CD4-positive, alpha-beta T cell treated with Interleukin-6 for 4 hours (primary cell): ENCODE measurements at regions not wholly inside any gene's neighbourhood (a gene's known extent, or its start where the extent isn't known, plus 50 kb on each side); places are given as distances from the start of the nearest gene placed in this dataset.

Experiments
- DNase-seq: peaks from one replicate; pipeline ENCODE4 v3.0.0-alpha.2; 2020; ENCODE audit warnings: mixed read lengths

DNA sequence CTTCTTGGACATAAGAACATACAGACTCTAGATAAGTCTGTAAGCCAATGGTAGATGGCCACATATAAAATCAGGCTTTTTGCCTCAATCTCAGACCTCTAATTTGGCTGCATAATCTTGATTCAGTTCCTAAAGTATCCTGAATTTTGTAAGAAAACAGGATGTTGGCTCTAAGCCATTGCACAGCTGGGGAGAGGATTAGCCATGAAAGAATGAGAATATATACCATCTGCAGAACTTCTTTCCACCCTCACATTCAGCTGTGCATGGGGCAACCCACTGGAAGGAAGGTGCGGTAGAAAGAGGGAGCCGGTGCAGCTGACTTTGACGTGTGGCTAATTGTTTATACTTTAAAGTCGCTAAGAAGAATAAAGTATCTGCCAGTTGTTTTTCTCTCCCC is 1061.6 kb upstream of the FAM98A start:
- DNase-seq: no peak

DNA sequence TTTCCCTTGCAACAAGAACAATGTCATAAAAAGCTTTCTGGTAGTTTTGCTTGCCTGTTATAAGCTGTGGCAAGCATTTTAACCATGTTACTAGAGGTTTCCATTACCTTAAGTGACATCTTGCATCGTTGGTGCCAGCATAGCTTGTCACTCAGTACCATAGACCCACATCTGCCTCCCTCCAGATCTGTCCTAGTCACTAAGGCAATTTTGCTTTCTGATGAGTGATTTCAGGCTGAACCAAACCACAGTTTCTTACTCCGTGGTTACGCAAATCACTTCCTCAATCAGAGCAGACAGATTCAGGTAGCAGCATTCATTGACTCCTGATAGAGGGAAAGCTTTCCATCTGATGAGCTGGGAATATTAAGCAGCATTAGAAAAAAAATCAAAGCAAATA is 1057.5 kb upstream of the FAM98A start:
- DNase-seq: no peak

DNA sequence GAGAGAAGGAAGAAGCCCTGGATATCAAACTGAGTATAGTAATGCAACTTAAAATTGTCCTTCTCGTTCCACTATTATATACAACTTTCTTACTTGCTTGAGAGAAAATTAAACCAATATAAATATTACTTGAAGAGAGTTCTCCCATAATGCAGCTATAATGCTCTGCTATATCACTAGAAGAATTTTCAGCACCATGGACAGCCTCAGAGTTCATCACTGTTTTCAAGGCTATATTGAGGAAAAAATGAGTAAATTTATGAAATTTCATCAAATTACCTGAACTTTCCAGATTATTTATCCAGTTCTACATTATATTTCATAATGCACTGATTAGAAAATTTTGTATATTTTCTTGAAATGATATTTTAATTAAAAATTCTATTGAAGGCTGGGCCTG is 1053.5 kb upstream of the FAM98A start:
- DNase-seq: no peak

DNA sequence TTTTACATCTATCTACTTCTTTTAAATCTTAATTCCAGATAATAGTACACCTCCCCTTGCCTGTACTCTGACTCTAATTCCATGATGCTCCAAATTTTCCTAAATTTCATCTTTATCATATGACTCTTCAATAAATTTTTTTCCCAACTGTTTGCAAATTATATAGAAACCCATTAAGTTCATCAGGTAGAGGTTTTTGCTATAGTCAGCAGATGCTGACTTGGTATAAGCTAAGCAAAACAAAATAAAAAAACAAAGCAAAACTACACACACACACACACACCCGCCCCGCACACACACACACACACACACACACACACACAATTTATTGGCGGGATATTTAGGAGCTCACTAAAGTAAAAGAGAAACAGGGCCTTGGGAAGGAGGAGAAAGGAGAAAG is 1047.8 kb upstream of the FAM98A start:
- no peak for DNase-seq

DNA sequence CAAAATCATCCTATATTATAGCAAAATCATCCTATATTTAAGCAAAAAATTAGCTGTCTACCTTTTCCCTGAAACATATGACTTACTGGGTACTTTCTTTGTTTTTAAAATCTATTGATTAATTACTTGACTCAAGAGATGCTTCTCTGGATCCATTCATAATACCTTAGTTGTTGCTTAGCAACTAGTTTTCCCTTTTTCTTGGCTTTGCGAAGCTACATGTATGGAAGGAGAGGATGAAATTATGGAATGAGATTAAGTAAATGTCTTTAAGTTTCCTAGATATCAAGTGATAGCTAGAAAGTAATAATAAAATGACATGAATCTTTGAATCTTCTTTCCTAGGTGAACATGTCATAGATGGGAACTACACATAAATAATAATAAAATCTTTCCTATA is 1033.2 kb upstream of the FAM98A start:
- no peak for DNase-seq

DNA sequence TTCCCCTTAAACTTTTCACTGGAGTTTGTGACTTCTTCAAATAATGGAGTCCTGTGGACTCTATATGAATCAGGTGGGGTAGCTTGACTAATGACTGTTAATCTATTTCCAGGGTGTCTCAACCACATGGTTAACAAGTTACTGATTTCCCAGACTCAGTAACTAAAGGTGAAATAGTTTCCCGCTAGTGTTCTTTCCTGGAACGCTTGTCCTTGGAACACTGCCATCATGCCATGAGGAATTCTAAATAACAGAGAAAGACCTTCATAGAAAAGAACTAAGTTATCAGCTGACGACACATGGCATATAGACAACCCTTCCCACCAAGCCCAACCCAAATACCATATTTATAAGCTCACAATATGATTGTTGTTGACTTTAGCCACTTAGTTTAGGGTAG is 1027.9 kb upstream of the FAM98A start:
- no peak for DNase-seq

DNA sequence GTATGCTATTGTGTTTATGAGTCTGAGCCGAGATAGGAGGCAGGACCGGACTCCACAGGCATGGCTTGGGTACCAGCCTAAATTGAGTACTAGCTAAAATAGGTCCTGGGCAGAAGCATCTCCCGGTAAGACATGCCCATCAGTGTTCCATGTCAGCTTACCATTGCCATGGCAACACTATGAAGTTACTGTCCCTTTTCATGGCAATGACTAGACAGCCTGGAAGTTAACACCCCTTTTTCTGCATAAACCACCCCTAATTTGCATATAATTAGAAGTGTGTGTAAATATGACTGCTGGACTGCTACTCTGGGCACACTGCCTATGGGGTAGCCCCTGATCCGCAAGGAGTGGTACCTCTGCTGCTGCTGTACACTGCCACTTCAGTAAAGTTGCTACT is 1005.1 kb upstream of the FAM98A start:
- DNase-seq: no peak

DNA sequence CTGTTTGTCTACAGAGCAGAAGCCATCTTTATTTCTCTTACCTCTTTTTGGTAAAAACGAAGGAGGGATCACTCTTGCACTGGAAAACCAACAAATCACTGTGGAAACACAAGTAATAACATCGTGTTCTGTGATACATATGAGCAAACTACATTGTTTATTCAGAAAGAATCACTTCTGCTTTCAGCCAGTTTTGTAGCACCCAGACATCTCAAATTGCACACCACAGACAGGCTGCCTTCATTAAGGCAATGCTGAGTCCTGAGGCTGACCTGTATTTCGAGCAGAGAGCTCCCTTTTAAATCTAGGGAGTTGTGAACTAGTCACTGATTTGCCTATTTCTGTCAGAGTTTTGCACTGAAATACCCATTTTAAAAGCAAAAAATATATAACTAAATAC is 1003.2 kb upstream of the FAM98A start:
- no peak for DNase-seq

DNA sequence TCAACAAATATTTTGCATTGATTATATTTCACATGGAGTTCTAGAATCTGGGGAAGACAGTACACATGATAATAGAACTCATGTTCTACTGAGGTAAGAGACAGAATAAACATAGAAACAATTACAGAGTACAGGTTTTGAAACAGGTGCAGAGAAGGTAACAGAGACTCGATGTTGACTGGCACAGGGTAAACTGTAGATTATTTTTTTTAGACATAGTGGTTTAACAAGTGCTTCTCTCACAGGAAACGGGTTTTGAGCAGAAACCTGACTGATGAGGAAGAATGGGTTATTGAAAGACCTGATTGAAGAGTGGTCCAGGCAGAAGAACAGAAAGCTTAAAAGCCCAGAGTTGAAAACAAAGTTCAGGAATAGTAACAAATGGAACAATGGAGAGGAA is 1002.5 kb upstream of the FAM98A start:
- DNase-seq: no peak

DNA sequence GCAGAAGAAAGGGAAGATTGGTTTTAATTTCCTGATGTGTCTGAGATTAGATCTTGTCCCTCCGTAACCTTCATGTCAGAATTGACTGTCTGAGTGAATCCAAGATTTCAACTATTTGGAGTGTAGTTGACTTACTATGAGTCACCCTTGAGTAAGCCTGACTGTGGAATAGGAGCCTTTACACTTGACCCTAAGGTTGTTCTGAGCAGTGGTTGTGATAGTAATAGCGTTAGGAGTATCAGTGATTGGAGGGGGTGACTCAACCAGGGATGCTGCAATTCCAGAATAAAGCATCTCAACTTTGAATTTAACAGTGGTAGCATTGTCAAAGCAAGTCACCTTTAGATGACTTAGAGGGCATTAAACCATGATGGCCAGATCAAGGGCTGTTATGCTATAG is 979.5 kb upstream of the FAM98A start:
- no peak for DNase-seq

DNA sequence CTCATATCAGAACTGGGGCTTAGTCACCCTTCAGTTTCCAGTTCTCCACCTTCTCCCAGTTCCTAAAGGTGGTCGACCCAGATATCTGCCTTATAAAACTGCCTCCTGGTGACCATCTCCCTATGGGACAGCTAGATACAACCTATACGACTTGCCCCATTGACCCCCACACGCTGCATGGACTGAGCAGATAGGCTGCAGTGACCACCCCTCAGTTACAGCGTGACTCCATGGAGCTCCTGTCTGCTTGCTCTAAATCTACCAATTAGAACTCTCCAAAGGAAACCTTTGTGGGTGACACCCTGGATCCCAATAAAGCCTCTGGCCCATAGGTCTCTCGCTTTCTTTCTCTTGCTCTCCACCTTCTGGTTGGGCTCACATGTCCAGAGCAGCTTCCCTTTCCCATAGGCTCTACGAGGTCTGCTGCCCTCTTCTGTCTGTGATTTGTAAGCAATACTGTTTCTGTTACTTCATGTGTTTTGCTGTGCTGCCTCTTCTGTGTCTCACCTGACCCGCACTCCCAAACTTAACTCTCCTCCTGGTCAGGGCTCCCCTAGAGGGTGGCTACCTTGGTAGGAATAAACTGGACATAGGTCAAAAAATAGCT is 971.3 kb upstream of the FAM98A start:
- no peak for DNase-seq

DNA sequence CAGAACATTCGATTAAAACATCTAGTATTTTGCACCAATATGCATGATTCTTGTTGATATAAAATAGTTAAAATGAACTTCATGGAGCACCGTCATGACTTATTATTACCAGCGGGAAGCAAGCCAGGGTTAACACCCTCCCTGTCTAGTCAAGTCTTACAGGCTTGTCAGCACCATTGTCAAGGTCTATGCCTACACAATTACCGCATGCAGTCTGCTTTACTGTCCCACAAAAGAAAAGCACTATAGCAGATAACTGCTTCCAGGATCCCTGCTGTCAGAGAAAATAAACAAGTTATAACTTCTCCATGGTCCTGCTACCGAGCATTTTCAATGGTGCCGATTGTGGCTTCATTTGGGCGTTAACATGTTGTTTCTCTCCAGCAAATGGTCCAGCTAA is 968.0 kb upstream of the FAM98A start:
- DNase-seq: no peak

DNA sequence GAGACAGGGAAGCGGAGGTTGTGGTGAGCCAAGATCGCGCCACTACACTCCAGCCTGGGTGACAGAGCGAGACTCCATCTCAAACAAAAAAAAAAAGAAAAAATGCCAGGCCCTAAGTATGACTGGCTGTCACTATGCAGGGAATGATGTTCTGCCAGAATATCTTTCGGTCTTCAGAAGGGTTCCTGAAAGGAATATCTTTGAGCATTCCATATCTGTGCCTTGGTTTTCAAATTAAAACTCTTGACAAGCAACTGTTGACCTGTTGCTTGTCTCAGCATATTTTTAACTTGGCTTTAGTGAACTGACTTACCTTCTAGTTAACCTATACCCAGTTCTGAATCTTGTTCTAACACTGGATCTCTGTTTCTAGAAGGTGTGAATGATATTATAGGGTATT is 953.2 kb upstream of the FAM98A start:
- no peak for DNase-seq

DNA sequence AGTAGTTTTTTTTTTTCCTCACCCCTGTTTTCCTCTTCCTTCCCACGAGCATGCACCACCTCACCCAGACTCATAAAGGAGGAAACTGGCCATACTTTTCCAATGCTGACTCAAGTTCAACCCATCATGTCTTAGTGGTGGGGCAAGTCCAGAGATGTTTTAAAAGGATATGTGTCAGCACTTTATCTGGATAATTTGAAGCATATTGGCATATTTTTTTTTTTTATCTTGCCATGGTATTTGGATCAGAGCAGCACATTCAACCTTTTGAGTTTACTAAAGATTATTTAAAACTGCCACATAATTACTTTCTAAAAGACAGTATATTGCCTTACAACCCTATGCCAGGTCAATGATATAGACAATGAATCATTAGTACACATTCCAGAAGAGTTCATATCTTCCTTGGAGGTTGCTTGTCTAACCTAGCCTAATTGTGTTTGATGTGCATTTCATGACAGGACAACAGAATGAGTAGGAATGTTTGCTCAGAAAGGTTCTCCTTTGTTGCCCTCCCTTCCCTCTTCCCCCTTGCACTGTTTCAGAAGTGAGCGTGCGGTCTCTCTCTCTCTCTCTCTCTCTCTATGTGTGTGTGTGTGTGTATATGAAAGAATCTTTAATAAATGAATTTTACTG is 950.7 kb upstream of the FAM98A start:
- DNase-seq: no peak

DNA sequence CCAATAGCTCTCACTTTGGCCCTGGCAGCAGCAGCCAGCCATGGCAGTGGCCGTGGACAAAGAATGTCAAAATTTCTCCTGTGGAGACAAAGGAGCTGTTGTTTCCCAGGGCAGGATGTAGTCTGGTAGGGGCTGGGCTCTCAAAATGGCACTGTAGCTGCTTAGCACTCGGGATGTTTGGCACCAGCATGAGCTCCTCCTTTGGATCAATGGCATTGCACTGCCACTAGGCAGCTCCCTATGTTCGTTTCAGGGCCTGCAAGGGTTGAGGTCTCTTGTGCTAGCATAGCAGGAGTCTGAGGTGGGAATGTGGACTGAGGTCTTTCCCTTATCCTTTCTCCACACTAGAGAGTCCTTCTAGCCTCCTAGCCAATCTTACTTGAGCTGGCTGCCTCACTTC is 948.8 kb upstream of the FAM98A start:
- DNase-seq: no peak

DNA sequence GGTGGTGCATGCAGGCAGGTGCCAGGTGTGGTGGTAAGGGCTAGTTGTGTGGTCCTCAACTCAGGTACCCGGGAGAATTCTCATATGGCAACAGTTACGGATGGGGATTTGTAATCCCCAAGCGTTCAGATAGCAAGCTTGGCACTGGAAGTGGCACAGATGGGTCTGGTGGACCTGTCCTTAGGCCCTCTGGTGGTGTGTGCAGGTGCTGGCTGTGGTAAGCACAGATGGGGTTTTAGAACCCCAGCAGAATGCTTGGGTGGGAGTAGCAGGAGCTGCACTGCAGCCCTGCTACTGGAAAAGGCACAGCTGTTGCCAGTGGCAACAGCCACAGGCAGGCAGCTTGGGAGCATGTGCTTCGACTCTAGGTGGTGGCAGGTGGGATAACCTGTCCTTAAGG is 948.2 kb upstream of the FAM98A start:
- no peak for DNase-seq

DNA sequence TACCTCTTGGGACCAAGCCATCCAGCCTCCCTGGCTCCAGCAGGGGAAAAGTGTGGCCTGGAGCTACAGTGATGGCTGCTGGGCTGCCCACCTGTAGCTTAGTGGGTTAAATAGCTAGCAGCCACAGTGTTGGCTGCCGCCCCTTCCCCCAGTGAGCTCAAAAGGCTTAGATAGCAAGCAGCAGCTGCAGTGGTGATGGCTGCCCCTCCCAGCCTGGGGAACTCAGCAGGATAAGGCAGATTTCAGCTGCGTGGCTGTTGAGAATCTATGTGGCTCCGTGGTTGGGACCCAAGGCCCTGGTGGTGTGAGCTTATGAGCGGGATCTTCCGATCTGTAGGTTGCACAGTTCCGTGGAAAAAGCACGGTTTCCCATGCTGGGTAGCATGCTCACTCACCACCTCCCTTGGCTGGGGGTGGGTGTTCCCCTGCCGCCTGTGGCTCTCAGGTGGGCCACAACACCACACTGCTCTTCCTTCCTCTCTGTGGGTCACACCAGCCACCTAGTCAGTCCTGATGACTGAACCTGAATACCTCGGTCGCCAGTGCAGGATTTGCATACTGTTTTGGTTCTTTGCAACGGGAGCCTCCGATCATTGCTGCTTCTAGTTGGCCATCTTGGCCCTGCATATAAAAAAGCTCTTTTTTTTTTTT is 946.5 kb upstream of the FAM98A start:
- DNase-seq: no peak

DNA sequence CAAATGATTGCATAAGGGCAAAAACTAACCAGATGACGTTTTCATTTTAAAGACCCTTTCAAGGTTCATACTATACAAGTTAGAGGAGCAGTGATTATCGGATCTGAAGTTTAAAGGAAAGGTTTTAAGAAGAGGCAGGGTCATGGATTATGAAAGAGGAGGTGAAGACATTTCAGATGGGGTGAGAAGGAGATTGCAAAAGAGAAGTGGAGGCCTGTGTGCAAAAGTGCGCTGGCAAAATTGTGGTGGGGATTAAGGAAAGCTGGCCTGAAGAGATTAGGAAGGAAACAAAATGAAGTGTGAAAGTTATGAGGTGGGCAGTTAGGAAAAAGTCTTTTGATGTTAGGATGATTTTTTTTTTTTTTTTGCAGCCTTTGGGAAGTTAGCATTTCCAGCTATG is 935.7 kb upstream of the FAM98A start:
- DNase-seq: no peak

DNA sequence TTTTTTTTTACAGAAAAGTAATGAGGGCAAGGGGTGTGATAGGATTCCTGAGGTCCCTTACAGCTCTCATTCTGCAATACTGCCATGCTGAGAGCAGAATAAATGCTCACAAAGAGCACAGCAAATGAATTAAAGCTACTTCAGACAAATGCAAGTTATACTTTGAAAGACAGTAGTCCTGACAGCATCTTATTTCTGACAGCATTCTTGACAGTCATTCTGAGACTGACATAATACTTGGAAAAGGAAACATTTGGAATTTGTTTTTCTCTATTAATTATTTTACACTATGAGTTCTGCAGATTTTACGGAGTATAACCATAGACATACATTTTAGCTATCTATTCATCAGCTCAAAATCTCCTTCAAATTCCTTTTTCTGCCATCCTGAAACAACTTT is 935.2 kb upstream of the FAM98A start:
- no peak for DNase-seq

DNA sequence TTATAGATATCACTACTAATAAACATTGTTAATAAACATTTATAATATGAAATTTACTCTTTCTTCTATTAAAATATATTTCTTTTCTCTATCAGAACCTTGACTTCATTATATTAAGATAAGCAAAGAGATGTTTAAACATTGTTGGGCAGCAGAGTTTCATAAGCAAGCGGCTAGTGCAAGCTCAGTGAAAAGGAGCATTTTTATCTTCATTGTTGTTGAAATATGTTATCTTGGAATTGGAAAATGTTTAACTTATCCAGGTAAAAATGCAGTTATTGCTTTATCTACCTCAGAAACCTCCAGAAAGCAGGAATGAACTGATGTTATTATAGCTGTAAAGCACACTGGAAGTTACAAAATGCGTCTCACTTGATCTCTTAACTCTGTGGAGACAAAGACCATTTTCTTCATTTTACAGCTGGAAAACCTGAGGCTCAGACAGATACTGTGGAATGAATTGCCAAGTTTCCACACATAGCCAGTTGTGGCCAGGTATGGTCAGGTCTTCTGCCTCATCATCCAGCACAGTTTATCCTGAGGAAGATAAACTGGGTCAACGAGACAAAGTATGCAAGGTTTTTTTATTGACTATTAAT is 934.6 kb upstream of the FAM98A start:
- DNase-seq: no peak

DNA sequence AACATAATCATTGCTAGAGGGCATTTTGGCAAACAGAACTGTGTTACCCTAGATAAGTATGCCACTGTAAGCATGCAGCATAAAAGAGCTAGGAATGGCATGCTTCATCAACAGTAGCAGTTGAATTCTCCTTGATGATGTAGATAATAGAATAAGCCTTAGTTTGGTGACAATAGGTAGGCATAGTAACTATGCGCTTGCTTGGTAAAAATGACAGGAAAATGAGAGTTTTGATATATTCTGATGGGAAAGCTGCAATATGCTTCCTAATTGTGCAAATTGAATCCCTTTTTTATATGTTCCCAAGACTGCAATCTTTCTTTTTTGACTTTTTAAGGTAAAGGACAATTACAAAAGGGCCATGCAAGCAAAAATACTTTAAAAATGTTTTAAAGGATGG is 930.9 kb upstream of the FAM98A start:
- no peak for DNase-seq

DNA sequence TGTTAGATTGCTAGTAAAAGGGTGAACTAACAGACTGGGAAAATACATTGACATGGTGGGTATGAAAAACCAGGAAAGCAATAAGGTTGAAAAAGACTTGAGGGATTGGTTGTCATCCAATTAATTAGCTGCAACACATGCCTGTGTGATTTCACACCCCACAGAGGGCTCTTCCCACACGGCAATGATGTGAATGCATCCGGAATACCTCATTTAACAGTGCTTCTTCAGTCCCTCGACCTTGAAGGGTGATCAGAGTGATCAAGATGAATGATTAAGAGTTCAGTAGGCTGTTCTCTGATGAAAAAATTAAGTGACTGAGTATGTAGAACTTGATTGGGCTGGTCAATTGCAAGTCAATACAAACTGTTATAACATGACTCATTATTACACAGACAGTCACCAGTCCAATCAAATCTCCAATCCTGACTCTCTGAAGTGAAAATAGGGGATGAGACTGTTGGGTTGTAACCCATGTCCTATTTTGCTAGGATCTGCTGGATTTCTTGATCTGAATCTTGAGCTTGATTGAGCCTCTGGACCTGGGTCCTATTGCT is 924.9 kb upstream of the FAM98A start:
- DNase-seq: no peak

DNA sequence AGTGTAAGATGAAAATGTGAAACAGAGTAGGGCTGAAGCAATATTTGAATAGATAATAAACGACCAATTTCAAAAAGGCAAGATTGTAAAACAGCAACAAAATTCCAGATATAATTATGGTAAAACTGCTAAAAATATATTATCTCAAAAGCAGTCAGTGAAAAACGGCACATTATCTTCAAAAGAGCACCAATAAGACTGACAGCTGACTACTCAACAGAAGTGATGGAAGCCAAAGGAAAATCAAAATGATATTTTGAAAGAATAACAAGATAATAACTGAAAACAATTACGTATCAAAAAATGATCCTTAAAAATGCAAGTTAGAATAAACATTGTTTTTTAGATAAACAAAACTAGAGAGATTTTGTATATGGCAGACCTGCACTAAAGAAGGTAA is 920.6 kb upstream of the FAM98A start:
- DNase-seq: no peak

DNA sequence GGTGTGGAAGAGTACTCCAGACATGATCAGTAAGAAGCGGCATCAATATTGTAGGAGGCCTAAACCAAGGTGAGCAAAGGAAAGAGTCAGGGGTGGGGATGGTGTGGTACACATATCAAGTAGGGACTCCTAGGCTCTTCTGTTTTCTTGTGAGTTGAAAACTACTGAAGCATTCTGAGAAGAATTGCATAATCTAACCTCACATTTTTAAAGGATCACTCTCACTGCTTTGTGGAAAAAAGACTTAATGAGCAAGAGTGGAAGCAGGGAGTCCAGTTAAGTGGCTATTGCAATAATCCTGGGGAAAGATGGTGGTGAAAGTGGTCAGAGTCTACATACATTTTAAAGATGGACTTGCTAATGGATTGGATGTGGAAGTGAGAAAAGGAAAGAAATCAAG is 899.5 kb upstream of the FAM98A start:
- no peak for DNase-seq
